B cell (primary cell): ENCODE measurements at regions not wholly inside any gene's neighbourhood (a gene's known extent, or its start where the extent isn't known, plus 50 kb on each side); places are given as distances from the start of the nearest gene placed in this dataset.

Experiments
- ATAC-seq: fragments of 200-7000 bp; cut with Tn5 transposase; one replicate; pipeline ENCODE4 v1.10.0; 2021; ENCODE audit warnings: low read depth, mild to moderate bottlenecking, moderate number of reproducible peaks, moderate library complexity
- CTCF ChIA-PET: fragments of 350-600 bp; sonication (Branson Sonifier 250); formaldehyde crosslinking; loops from one replicate; lab custom pipeline; 2021; ENCODE audit warnings: antibody characterized with exemption, inconsistent platforms; lab: Charles Lee
- POLR2A ChIA-PET: fragments of 350-600 bp; sonication (Branson Sonifier 250); formaldehyde crosslinking; loops from one replicate; lab custom pipeline; 2021; ENCODE audit warnings: antibody characterized with exemption; lab: Charles Lee
- DNase-seq: peaks from one replicate; pipeline ENCODE4 v3.0.0; 2013
- H2AFZ ChIP-seq: 2 replicates; pipeline ENCODE4 v1.6.1; 2012; ENCODE audit warnings: mild to moderate bottlenecking, low read depth, low read length; ENCODE audit not compliant: insufficient read depth, poor library complexity, severe bottlenecking
- H3K27ac ChIP-seq, 2 donors: 1 replicate in 1 of 2; 2 replicates in 1 of 2; pipeline ENCODE4 v1.5.1; 2012 to 2013; ENCODE audit warnings: low read length in 2 of 2, mild to moderate bottlenecking in 2 of 2, moderate library complexity in 1 of 2
- H3K27me3 ChIP-seq, 4 experiments: fragments of 200-600 bp in 1 of 4; sonication (generic) in 1 of 4; replicated peaks in 1 of 4; 1 replicate in 2 of 4; 2 replicates in 2 of 4; pipeline versions ENCODE4 v1.6.1 to v1.7.0; 2013 to 2016; ENCODE audit warnings: low read length in 3 of 4, mild to moderate bottlenecking in 2 of 4, mixed read lengths in 1 of 4, moderate library complexity in 1 of 4; ENCODE audit not compliant: insufficient read depth in 4 of 4, control insufficient read depth in 3 of 4; ENCODE audit errors: control extremely low read depth in 1 of 4
- H3K36me3 ChIP-seq, 2 experiments: replicated peaks in 1 of 2; 1 replicate in 1 of 2; 2 replicates in 1 of 2; pipeline versions ENCODE4 v1.6.1 to v1.7.1; 2013; ENCODE audit warnings: low read length in 1 of 2; ENCODE audit not compliant: insufficient read depth in 2 of 2, control insufficient read depth in 1 of 2; ENCODE audit errors: control extremely low read depth in 1 of 2, extremely low read depth in 1 of 2
- H3K4me1 ChIP-seq, 2 donors: fragments of 200-600 bp in 1 of 2; sonication (generic) in 1 of 2; 1 replicate in 1 of 2; 2 replicates in 1 of 2; pipeline versions ENCODE4 v1.5.1 to v1.6.1; 2013 to 2017; ENCODE audit warnings: low read length in 2 of 2; ENCODE audit not compliant: control insufficient read depth in 2 of 2, insufficient read depth in 2 of 2
- H3K4me2 ChIP-seq: replicated peaks from 2 replicates; pipeline ENCODE3; 2012; ENCODE audit warnings: mild to moderate bottlenecking, low read depth, low read length; ENCODE audit not compliant: poor library complexity, severe bottlenecking
- H3K4me3 ChIP-seq, 5 experiments: fragments of 200-600 bp in 1 of 5; sonication (generic) in 1 of 5; 1 replicate in 3 of 5; 2 replicates in 2 of 5; pipeline versions ENCODE4 v1.5.1 to v1.7.0; 2011 to 2016; ENCODE audit warnings: low read length in 4 of 5, mild to moderate bottlenecking in 4 of 5, low read depth in 2 of 5, control low read depth in 1 of 5, moderate library complexity in 1 of 5; ENCODE audit not compliant: insufficient read depth in 1 of 5; ENCODE audit errors: control extremely low read depth in 1 of 5, extremely low read depth in 1 of 5
- H3K79me2 ChIP-seq: fragments of 200-600 bp; sonication (generic); one replicate; pipeline ENCODE4 v1.6.0; 2016; ENCODE audit warnings: low read length; ENCODE audit not compliant: control insufficient read depth, insufficient read depth
- H3K9ac ChIP-seq: fragments of 200-600 bp; sonication (generic); 2 replicates; pipeline ENCODE4 v1.6.1; 2017; ENCODE audit warnings: mild to moderate bottlenecking, low read length, moderate library complexity
- H3K9me3 ChIP-seq, 3 donors: one replicate each; pipeline versions ENCODE4 v1.6.1 to v1.7.1; 2013; ENCODE audit warnings: low read length in 2 of 3; ENCODE audit not compliant: control insufficient read depth in 2 of 3, insufficient read depth in 1 of 3; ENCODE audit errors: control extremely low read depth in 1 of 3
- H4K20me1 ChIP-seq: 2 replicates; pipeline ENCODE4 v1.6.0; 2012; ENCODE audit warnings: mild to moderate bottlenecking, low read length; ENCODE audit not compliant: insufficient read depth, control insufficient read depth, poor library complexity, severe bottlenecking
- H3K27ac Mint-ChIP-seq: one replicate; pipeline ENCODE4 v1.8.0; 2021; ENCODE audit warnings: mixed read lengths
- H3K27me3 Mint-ChIP-seq: one replicate; pipeline ENCODE4 v1.8.0; 2021; ENCODE audit warnings: mixed read lengths
- H3K4me1 Mint-ChIP-seq: one replicate; pipeline ENCODE4 v1.8.0; 2021; ENCODE audit warnings: mixed read lengths
- H3K4me3 Mint-ChIP-seq: one replicate; pipeline ENCODE4 v1.8.0; 2021; ENCODE audit warnings: mixed read lengths
- H3K9me3 Mint-ChIP-seq: one replicate; pipeline ENCODE4 v1.8.0; 2022; ENCODE audit warnings: mixed read lengths; ENCODE audit not compliant: insufficient read depth
- EZH2 ChIP-seq: IDR thresholded peaks from 2 replicates; pipeline ENCODE4 v1.6.1; 2012; ENCODE audit warnings: borderline replicate concordance, low read depth, mild to moderate bottlenecking, moderate library complexity, low read length; ENCODE audit not compliant: insufficient read depth, poor library complexity, severe bottlenecking
- WGBS: methylation state at CpG from one replicate; pipeline ENCODE4 v1.1.5; 2013; ENCODE audit warnings: missing lambda C conversion rate; ENCODE audit not compliant: insufficient coverage; 5-methylcytosine and 5-hydroxymethylcytosine counted together
- intact Hi-C: fragments of 100-400 bp; cut with micrococcal nuclease; formaldehyde crosslinking; loops from one replicate; pipeline ENCODE4 v1.10.0; 2022
- TF ChIP-seq, protein P1 (sequence below): fragments of 200-600 bp; IDR thresholded peaks from one replicate; pipeline ENCODE4 v1.8.0; 2022; ENCODE audit warnings: antibody characterized with exemption, mild to moderate bottlenecking

DNA sequence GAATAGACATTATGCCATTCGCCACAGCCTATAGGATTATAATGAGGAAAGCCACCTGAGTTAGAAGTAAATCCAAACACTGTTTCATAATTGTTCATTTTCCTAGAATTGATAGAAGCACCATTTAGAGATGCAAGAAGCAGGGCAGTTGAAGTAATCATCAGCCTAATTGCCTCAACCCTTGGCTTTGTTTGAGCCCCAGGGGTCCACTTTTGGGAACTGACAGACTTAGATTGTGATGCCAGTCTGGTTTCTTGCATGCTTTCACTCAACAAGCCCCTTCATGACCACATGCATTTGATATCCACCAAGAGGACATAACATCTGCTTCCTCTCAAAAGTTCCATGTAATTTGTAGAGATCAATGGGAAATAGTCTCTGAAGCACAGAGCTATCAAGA is 97.2 kb upstream of the COL8A1 start:
- Histone ChIP-seq H3K4me2 (no peak overlapping the region), H3K9me3 (no peaks in the 10 kb centered on the region), H3K4me3 (no peak overlapping the region), H3K79me2 (no peaks in the 10 kb centered on the region), H4K20me1 (no peaks in the 10 kb centered on the region), H3K9ac (no peak overlapping the region), H3K4me1 (no peaks in the 10 kb centered on the region), H3K27me3 (no peaks in the 10 kb centered on the region), H3K27ac (no peak overlapping the region), H3K36me3 (no peaks in the 10 kb centered on the region), H2AFZ (no peak overlapping the region)
- DNase-seq = no peak
- intact Hi-C loops = no loop called here
- CTCF ChIA-PET = no interaction called here
- H3K4me1 Mint-ChIP-seq = no peaks in the 10 kb centered on the region
- no peak overlapping the region for H3K4me3 Mint-ChIP-seq
- TF ChIP-seq, protein P1, sequence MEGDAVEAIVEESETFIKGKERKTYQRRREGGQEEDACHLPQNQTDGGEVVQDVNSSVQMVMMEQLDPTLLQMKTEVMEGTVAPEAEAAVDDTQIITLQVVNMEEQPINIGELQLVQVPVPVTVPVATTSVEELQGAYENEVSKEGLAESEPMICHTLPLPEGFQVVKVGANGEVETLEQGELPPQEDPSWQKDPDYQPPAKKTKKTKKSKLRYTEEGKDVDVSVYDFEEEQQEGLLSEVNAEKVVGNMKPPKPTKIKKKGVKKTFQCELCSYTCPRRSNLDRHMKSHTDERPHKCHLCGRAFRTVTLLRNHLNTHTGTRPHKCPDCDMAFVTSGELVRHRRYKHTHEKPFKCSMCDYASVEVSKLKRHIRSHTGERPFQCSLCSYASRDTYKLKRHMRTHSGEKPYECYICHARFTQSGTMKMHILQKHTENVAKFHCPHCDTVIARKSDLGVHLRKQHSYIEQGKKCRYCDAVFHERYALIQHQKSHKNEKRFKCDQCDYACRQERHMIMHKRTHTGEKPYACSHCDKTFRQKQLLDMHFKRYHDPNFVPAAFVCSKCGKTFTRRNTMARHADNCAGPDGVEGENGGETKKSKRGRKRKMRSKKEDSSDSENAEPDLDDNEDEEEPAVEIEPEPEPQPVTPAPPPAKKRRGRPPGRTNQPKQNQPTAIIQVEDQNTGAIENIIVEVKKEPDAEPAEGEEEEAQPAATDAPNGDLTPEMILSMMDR = no peak
- TF ChIP-seq EZH2 = no peak
- no peak overlapping the region for H3K27ac Mint-ChIP-seq
- no CpG with 5 or more reads among the region's 1 CpG for WGBS
- ATAC-seq = no peak
- no peaks in the 10 kb centered on the region for H3K9me3 Mint-ChIP-seq
- POLR2A ChIA-PET = no interaction called here
- H3K27me3 Mint-ChIP-seq = no peaks in the 10 kb centered on the region

DNA sequence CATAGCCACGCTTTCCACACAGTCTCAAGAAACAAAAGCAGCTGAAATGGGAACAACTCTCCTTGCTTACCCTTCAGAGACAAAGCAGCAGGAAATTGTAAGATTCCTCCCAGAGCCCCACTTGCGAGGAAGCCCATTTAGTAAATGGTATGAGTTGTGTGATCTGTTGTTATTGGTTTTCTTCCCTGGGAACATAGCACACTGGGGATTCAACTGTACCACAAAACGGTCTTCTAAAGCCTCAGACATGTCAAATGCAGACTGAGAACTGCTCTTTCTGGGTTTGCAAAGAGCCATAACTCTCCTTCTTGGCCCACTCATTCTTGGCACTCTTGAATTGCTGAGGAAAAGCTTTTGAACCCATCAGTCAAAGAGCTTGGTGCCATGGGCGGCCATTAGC is 101.0 kb upstream of the COL8A1 start:
- TF ChIP-seq, protein P1 = no peak
- TF ChIP-seq EZH2 = no peak
- no peaks in the 10 kb centered on the region for H4K20me1 ChIP-seq
- Mint-ChIP-seq H3K27ac (no peak overlapping the region), H3K27me3 (no peaks in the 10 kb centered on the region), H3K4me1 (no peaks in the 10 kb centered on the region), H3K4me3 (no peak overlapping the region), H3K9me3 (no peaks in the 10 kb centered on the region)
- no peaks in the 10 kb centered on the region for H3K27me3 ChIP-seq
- no peaks in the 10 kb centered on the region for H3K9me3 ChIP-seq
- 81% methylated on average over 2 of the region's 4 CpGs for WGBS
- intact Hi-C loops = no loop called here
- no peaks in the 10 kb centered on the region for H3K4me1 ChIP-seq
- no peak overlapping the region for H3K4me3 ChIP-seq
- H2AFZ ChIP-seq = no peak overlapping the region
- no peak overlapping the region for H3K4me2 ChIP-seq
- H3K79me2 ChIP-seq = no peaks in the 10 kb centered on the region
- no peaks in the 10 kb centered on the region for H3K36me3 ChIP-seq
- no peak for ATAC-seq
- no peak for DNase-seq
- no peak overlapping the region for H3K9ac ChIP-seq
- POLR2A ChIA-PET = no interaction called here
- no peak overlapping the region for H3K27ac ChIP-seq
- CTCF ChIA-PET = no interaction called here
